AG04449 (cell line): ENCODE measurements at regions not wholly inside any gene's neighbourhood (a gene's known extent, or its start where the extent isn't known, plus 50 kb on each side); places are given as distances from the start of the nearest gene placed in this dataset.

Source experiments
- CTCF ChIA-PET: fragments of 350-600 bp; formaldehyde crosslinking; extraction: SDS; loops from one replicate; lab custom pipeline; 2021; ENCODE audit warnings: antibody characterized with exemption; lab: Yijun Ruan, JAX
- POLR2A ChIA-PET: fragments of 400-600, 350-600 bp; formaldehyde crosslinking; extraction: SDS; loops from one replicate; lab custom pipeline; 2020; ENCODE audit warnings: antibody characterized with exemption, inconsistent platforms; lab: Yijun Ruan, JAX
- DNase-seq: peaks from one replicate; pipeline ENCODE4 v3.0.0-alpha.2; 2010; ENCODE audit warnings: low read depth, low spot score
- H3K4me3 ChIP-seq: 2 replicates; pipeline ENCODE4 v1.5.1; 2011; ENCODE audit warnings: low read depth, mild to moderate bottlenecking, control low read depth, low read length
- TF ChIP-seq, protein P1 (sequence below): IDR thresholded peaks from one replicate; pipeline ENCODE4 v1.5.1; 2011; ENCODE audit warnings: mild to moderate bottlenecking, moderate library complexity, low read length, control low read depth, inconsistent platforms; ENCODE audit not compliant: insufficient read depth; ENCODE audit errors: missing control alignments

DNA sequence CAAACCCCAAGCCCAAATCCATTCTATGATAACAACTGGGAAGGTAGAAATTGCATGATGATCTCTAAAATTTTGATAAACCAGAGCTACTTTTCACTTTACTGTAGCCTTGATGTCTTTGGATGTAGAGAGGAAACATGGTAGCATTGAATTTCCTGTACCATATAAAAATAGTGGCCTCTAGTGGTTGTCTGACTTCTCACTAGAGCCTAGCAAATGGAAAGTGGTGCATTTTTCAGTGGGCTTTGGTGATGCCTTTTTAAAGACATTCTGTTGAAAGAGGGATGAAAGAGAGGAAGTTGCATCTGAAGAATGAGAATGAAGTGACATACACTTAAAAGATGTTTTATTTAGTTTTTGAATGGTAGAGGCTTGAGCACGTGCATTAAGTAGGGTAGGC lies 662.2 kb downstream of the XIRP2 start:
- POLR2A ChIA-PET = no interaction called here

DNA sequence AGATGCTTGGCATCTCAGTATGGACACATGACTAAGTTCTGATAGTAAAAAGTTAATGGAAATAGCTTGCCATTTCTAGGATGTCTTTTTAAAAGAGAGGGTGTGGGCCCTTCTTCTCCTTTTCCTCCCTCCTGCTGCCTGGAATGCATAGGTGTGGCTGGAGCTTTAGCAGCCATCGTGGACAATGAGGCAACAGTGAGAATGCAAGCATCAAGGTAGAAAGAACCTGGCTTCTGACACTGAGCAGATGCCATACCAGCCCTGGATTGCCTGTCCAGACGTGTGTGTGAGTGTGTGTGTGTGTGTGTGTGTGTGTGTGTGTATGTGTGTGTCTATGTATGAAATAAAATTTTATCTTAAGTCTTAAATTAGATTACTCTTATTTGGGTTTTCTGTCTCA lies 660.1 kb downstream of the XIRP2 start:
- TF ChIP-seq, protein P1, sequence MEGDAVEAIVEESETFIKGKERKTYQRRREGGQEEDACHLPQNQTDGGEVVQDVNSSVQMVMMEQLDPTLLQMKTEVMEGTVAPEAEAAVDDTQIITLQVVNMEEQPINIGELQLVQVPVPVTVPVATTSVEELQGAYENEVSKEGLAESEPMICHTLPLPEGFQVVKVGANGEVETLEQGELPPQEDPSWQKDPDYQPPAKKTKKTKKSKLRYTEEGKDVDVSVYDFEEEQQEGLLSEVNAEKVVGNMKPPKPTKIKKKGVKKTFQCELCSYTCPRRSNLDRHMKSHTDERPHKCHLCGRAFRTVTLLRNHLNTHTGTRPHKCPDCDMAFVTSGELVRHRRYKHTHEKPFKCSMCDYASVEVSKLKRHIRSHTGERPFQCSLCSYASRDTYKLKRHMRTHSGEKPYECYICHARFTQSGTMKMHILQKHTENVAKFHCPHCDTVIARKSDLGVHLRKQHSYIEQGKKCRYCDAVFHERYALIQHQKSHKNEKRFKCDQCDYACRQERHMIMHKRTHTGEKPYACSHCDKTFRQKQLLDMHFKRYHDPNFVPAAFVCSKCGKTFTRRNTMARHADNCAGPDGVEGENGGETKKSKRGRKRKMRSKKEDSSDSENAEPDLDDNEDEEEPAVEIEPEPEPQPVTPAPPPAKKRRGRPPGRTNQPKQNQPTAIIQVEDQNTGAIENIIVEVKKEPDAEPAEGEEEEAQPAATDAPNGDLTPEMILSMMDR = no peak
- ChIA-PET CTCF (no interaction called here), POLR2A (no interaction called here)
- no peak for DNase-seq
- H3K4me3 ChIP-seq = no peak overlapping the region

More for the DNA sequence above, 662.2 kb downstream of the XIRP2 start:
- H3K4me3 ChIP-seq = no peak overlapping the region
- TF ChIP-seq, protein P1 = peak; percentile 17
- DNase-seq = no peak
- CTCF ChIA-PET = no interaction called here

DNA sequence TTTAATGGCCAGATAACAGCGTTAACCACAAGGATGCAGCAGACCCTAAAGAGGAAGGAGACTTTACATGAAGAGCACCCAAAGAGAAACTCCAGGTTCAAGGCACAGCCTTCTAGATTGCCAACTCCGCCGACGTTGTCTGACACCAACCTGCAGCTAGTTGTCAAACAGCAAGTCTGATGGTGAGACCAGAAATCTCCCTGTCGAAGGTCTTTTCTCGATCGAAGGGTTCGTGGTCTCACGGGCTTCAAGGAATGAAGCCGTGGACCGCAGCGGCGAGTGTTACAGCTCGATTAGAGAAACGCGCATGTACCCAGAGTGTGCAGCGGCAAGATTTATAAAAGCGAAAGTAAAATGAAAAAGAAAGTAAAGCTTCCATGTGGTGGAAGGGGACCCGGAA lies 656.3 kb downstream of the XIRP2 start:
- ChIA-PET POLR2A (no interaction called here), CTCF (no interaction called here)
- DNase-seq = no peak
- TF ChIP-seq, protein P1 = no peak
- no peak overlapping the region for H3K4me3 ChIP-seq

DNA sequence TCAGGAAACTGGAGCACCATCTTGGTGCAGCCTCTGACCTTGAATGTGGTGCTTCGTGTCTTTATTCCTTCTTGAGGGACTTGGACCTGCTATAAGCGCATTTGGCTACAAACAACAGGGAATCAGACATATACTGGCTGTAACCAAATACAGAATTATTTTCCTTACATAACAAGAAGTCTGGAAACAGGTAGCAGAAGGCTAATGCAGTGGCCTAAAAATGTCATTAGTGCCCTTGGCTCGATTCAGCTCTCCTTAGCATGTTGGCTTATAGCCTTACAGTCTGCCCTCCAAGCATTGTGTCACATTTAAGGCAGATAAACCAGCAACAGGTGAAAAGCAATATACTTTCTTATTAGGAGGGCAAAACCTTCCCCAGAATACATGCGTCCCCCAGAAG lies 655.4 kb downstream of the XIRP2 start:
- TF ChIP-seq, protein P1 = no peak
- no peak for DNase-seq
- POLR2A ChIA-PET = no interaction called here
- CTCF ChIA-PET = no interaction called here
- no peak overlapping the region for H3K4me3 ChIP-seq

DNA sequence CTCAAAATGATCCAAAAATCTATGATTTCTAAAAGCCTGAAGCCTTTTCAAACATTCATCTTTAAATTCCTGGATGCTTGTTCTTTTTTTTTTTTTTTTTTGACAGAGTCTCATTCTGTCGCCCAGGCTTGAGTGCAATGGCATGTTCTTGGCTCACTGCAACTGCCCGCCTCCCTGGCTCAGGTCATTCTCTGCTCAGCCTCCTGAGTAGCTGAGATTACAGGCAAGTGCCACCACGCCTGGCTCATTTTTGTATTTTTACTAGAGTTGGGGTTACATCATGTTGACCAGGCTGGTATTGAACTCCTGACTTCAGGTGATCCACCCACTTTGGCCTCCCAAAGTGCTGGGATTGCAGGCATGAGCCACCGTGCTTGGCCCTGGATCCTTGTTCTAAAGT lies 649.5 kb downstream of the XIRP2 start:
- ChIA-PET POLR2A (no interaction called here), CTCF (no interaction called here)
- H3K4me3 ChIP-seq = no peak overlapping the region
- TF ChIP-seq, protein P1 = no peak
- no peak for DNase-seq

DNA sequence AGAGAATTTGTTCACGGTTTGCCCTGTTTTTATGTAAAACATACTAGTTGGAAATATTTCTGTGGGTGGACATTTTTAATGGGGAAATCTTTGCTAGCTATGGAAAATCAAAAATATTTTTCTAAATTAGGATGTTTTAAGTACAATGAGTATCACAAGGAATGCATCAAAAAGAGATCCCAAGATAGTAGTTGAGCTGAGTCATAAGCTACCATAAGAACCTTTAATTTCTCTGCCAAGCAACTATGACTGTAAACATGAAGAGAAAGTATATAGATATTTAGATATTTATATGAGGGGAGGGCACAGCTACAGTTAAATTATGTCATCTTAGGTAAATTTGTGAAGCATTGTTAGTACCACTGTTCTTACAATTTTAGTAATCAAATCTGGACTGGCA lies 646.2 kb downstream of the XIRP2 start:
- no peak for DNase-seq
- ChIA-PET CTCF (interaction anchor here (0.6 kb wide), 1 partner anchor 86 kb away, joined by 4 read pairs; no protein-coding TSS in a partner anchor), POLR2A (no interaction called here)
- no peak overlapping the region for H3K4me3 ChIP-seq
- TF ChIP-seq, protein P1 = no peak
